Stimulated activated CD4-positive, alpha-beta T cell treated with anti-CD3 and anti-CD28 coated beads, Interleukin-1b, Interleukin-23, amount 100 ng/mL, for 48 hours (primary cell): ENCODE measurements at regions not wholly inside any gene's neighbourhood (a gene's known extent, or its start where the extent isn't known, plus 50 kb on each side); places are given as distances from the start of the nearest gene placed in this dataset.

ENCODE experiments used
- DNase-seq: peaks from one replicate; pipeline ENCODE4 v3.0.0-alpha.2; 2020

GRCh38 chr19:29293292-29293691 lies 80.3 kb upstream of the UQCRFS1 start:
- DNase-seq, result no peak

- no peak for DNase-seq
Measured at GRCh38 chr19:29293736-29294342, 80.9 kb upstream of the UQCRFS1 start.

- DNase-seq, result no peak
Measured at GRCh38 chr19:29294343-29294811, 81.4 kb upstream of the UQCRFS1 start.

GRCh38 chr19:29295285-29295684 lies 82.3 kb upstream of the UQCRFS1 start:
- DNase-seq, result no peak

- no peak for DNase-seq
Measured at GRCh38 chr19:29297381-29297780, 84.4 kb upstream of the UQCRFS1 start.

DNA sequence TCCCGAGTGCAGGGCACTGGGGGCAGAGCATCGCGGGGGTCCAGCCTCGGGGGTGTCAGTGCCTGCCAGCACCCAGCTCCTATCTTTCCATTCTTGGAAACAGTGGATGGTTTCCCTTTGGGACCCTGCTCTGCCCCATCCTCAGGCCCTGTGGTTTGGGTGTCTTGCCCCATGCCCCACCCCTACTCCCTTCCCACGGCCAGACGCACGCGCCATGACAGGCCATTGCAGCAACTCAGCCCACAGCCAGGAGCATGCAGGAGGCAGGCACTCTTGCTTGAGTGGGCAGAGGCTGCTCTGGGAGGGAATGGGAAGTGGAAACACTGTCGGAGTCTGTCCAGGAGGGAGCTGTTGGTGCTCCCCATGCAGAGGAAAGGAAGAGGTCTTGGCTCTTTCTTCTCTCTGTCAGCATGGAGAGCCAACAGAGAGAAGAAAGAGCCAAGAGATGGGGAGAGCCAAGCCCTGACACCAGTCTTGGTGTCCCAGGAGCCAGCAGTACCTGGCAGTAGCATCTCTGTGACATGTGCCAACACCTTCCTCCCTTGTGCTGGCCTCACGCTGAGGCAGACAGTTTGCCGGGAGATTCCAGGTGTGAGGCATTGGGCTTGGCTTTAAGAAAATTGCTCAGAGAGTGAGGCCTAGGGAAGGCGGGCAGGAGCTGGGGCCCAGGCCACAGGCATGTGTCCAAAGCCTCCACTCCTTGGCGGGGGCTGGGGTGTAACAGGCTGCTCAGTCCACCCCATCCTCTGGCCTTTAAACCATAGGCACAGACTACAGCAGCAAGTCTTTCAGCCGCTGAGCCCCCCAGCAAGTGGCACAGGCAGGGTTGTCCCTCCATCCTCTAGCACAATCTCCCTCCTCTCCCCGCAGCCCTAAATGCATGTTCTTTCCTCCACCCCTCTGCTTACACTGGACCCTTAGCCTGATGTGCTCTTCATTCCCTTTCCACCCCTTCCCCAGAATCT lies 86.7 kb upstream of the UQCRFS1 start:
- DNase-seq, result no peak

GRCh38 chr19:29302002-29302928 lies 89.3 kb upstream of the UQCRFS1 start:
- no peak for DNase-seq

GRCh38 chr19:29303069-29303718 lies 90.2 kb upstream of the UQCRFS1 start:
- DNase-seq, result no peak

GRCh38 chr19:29303719-29304090 lies 90.8 kb upstream of the UQCRFS1 start:
- no peak for DNase-seq

- no peak for DNase-seq
Measured at GRCh38 chr19:29305268-29305667, 92.3 kb upstream of the UQCRFS1 start.

DNA sequence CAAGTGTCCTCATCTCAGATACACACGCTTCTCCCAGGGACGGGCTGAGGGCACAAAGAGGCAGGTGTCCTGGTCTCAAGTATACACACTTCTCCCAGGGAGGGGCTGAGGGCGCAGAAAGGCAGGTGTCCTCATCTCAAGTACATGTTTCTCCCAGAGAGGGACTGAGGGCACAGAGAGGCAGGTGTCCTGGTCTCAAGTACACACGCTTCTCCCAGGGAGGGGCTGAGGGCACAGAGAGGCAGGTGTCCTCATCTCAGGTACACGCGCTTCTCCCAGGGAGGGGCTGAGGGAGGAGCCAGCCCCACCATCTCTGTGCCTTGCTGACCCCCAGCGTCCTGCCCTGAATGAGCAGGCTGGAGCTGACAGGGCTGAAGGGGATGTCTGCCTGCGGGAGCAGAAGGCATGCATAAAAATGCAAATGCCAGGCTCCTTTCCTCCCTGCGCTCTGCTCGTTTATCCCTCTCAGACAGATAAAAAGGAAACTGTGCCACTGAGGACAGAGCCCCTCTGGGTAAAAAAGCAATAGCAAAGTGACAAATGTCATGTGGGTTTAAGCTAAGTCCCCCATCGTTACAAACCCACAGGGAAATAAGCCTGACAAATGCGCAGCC lies 96.1 kb upstream of the UQCRFS1 start:
- DNase-seq, result no peak

DNA sequence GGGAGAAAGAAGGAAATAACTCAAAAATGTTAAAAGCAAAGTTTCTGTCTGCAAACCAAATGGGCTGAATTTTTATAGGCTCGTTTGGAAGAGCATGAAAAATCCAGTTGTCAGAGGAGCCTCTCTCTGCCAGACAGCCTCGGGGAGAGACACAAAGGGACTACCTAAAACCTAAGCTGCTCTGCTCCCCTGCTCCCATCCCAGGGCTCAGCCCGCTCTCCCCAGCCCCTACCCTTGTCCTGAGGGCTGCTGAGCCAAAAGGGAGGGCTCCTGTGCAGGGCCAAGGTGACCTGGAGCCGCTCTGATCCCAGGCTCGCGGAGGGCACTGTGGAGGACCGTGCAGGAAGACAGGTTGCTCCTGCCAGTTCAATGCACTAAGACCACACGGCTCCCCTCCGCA lies 96.7 kb upstream of the UQCRFS1 start:
- no peak for DNase-seq

DNA sequence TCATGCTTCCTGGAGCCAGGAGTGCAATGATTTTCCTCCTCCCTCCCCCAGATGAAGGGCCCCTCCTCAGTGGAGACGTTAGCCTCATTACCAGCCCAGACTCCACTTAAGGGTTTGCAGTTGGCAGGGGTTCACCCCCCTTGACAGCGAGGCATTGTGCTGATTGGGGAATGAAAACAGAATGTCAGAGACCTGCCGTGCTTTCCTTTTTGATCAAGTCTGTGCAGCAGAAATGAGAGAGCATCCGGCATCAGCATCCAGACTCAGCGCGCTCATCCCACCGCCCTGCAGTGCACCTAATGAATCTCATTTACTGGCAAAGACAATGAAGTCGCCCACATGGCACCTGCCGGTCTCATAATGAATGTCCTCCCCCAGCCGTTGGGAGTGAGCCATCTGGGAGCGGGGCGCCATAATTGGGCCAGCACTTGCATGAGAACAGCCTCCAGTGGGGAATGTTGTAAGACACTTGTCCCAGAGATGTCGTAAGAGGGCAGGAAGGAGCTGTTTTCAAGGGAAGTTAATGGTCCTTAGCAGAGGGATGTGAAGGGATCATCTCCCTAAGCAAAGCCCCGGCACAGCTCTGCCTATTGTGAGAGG lies 98.3 kb upstream of the UQCRFS1 start:
- DNase-seq, result no peak

- no peak for DNase-seq
Measured at GRCh38 chr19:29315556-29316190, 102.7 kb upstream of the UQCRFS1 start.

DNA sequence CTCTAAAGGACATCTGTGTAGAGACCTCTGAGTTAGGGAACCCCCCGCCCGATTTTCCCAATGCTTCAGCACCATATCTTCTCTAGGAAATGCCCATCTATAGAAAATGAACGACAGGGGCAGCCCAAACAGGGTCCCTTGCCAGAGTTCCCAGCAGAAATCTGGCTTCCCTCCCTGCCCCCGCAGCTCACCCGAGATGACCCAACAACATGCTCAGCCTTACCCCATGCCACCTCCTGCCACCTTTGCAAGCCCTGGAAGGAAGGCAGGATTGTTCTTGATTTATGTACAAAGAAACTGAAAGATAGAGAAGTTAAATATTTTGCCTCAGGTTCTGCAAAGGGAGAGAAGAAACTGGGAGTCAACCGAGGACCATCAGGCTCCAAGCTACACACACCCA lies 105.6 kb upstream of the UQCRFS1 start:
- DNase-seq, result no peak

DNA sequence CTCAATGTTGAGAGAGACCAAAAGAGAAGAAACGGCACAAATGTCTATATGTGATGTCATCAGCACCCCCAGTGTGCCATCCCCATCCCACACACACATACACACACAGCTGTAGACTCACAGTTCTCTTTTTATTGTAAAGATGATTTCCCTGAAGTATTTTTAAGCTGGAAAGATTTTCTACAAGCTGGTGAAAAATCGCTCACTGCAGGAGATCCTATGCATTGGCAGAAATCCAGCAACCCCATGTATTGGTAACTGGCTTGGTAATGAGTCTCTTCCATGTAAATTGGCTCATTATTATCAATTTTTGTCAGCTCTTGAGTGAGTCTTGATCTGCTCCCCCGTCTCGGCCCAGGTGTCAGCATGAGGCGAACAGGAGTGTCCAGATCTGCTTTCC lies 107.1 kb upstream of the UQCRFS1 start:
- no peak for DNase-seq

- no peak for DNase-seq
Measured at GRCh38 chr19:29320618-29321017, 107.7 kb upstream of the UQCRFS1 start.

DNA sequence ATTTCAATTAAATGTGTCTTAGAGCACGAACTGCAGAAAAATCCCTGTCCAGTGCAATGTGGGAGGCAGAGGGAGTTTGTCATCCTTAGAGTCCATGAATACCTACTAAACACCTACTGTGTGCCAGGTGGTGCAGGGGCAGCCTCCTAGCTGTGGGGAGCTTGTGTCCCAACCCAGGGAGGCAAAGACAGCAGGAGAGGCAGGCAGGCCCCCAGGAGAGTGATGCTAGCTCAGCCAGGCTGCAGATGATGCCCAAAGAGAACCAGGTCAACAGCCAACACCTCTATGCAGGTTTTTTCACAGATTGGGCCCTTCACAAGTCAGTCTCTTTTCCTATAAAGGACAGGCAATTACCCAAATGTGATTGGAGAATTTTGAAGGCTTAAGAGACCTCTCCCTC lies 108.2 kb upstream of the UQCRFS1 start:
- no peak for DNase-seq

DNA sequence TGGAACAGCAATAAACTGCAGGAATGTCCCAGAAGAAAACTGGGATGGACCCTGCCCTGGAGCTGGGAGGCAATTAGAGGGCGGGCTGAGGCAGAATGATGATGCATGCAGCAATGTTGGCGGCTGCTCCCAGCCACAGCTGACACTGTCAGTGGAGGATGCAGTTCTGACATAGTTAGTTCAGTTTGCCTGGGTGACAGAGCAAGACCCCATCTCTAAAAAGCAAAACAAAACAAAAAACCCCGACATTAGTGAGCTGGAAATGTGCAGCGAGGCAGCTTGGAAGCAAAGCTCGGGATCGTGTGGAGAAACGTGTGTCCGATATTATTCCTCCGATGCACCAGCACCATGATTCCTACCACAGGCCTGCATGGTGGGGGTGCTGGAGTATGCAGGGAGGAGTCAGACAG lies 110.1 kb upstream of the UQCRFS1 start:
- no peak for DNase-seq

DNA sequence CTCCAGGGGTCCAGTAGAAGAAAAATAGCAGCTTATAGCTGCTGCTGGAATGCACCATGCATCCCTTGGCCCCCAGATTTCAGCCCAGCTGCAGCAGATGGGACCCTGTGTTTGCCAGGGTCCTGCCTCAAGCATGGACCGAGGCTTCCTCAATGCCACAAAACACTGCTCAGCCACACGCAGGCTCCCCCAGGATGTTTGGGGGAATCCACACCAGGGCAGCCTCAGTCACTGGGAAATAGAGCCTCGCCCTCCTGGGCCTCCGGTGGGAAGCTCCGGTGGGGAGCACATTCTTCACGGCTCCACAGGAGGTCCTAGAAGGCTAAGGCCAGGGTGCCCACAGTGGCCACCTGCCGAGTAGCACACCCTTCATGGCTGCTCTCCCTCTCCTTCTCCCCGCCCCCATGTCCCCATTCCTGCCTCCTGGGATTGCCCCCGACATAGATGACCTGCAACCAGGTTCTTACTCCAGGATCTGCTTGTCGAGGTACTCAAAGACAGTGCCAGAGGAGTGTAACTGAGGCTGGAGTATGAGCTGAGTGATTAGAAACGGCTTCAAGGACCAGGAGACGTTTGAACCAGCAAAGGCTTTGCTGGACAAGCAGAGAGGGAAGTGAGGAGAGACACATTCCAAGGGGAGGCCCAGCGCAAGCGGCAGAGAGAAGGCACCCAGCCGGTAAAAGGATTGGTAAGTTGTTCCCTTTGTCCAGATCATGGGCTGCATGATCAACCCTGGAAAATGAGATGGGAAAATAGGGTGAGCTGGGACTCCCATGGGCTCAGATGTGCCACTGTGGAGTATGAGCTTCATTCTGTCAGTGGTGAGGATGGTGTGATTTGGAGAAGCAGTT lies 110.7 kb upstream of the UQCRFS1 start:
- DNase-seq, result no peak
